ENCODE measurements at regions not wholly inside any gene's neighbourhood (a gene's known extent, or its start where the extent isn't known, plus 50 kb on each side); places are given as distances from the start of the nearest gene placed in this dataset.

GRCh38 chr1:2907051-2907450 is 105.6 kb upstream of the TTC34 start:
- no peak for TF ChIP-seq CTCF (IDR thresholded peaks at IDR 0.05; ENCODE audit: extremely low read depth, low read depth, low read length)
- Histone ChIP-seq H3K27me3 (ENCODE audit: insufficient read depth, low read length) (no peaks in the 10 kb centered on the region), H2AFZ (ENCODE audit: low read length) (no peak overlapping the region), H3K4me3 (ENCODE audit: insufficient read depth, low read length) (no peak overlapping the region), H3K9me3 (ENCODE audit: low read depth, low read length) (no peaks in the 10 kb centered on the region), H3K27ac (ENCODE audit: low read depth, low read length) (no peak overlapping the region), H3K36me3 (ENCODE audit: insufficient read depth, low read length) (no peaks in the 10 kb centered on the region), H3K4me2 (ENCODE audit: insufficient read depth, low read length) (no peak overlapping the region), H3K79me2 (ENCODE audit: insufficient read depth, low read length) (no peaks in the 10 kb centered on the region), H3K4me1 (ENCODE audit: insufficient read depth, low read length) (no peaks in the 10 kb centered on the region), H4K20me1 (ENCODE audit: insufficient read depth, low read length) (no peaks in the 10 kb centered on the region)
- no peak for DNase-seq (ENCODE audit: insufficient read length, low spot score, missing footprints)

- no peaks in the 10 kb centered on the region for H3K4me1 ChIP-seq (ENCODE audit: insufficient read depth, low read length)
- H3K79me2 ChIP-seq (ENCODE audit: insufficient read depth, low read length), result no peaks in the 10 kb centered on the region
- no peaks in the 10 kb centered on the region for H3K9me3 ChIP-seq (ENCODE audit: low read depth, low read length)
- H3K27ac ChIP-seq (ENCODE audit: low read depth, low read length), result no peak overlapping the region
- no peak overlapping the region for H3K4me3 ChIP-seq (ENCODE audit: insufficient read depth, low read length)
- no peak for DNase-seq (ENCODE audit: insufficient read length, low spot score, missing footprints)
- H2AFZ ChIP-seq (ENCODE audit: low read length), result no peak overlapping the region
- no peaks in the 10 kb centered on the region for H3K27me3 ChIP-seq (ENCODE audit: insufficient read depth, low read length)
- no peaks in the 10 kb centered on the region for H4K20me1 ChIP-seq (ENCODE audit: insufficient read depth, low read length)
- no peaks in the 10 kb centered on the region for H3K36me3 ChIP-seq (ENCODE audit: insufficient read depth, low read length)
- no peak for TF ChIP-seq CTCF (IDR thresholded peaks at IDR 0.05; ENCODE audit: extremely low read depth, low read depth, low read length)
- H3K4me2 ChIP-seq (ENCODE audit: insufficient read depth, low read length), result no peak overlapping the region
These were observed 106.6 kb upstream of the TTC34 start for GRCh38 chr1:2908081-2908480.

- no peak overlapping the region for H3K27ac ChIP-seq (ENCODE audit: low read depth, low read length)
- no peak for TF ChIP-seq CTCF (IDR thresholded peaks at IDR 0.05; ENCODE audit: extremely low read depth, low read depth, low read length)
These were observed 107.1 kb upstream of the TTC34 start for GRCh38 chr1:2908561-2908960.

GRCh38 chr1:2909797-2910196 is 108.3 kb upstream of the TTC34 start:
- no peaks in the 10 kb centered on the region for H3K9me3 ChIP-seq (ENCODE audit: low read depth, low read length)

More at GRCh38 chr1:2908561-2908960, 107.1 kb upstream of the TTC34 start:
- Histone ChIP-seq H3K36me3 (ENCODE audit: insufficient read depth, low read length) (no peaks in the 10 kb centered on the region), H3K4me1 (ENCODE audit: insufficient read depth, low read length) (no peaks in the 10 kb centered on the region), H3K4me2 (ENCODE audit: insufficient read depth, low read length) (no peak overlapping the region), H3K4me3 (ENCODE audit: insufficient read depth, low read length) (no peak overlapping the region), H4K20me1 (ENCODE audit: insufficient read depth, low read length) (no peaks in the 10 kb centered on the region), H3K9me3 (ENCODE audit: low read depth, low read length) (no peaks in the 10 kb centered on the region), H3K79me2 (ENCODE audit: insufficient read depth, low read length) (no peaks in the 10 kb centered on the region), H3K27me3 (ENCODE audit: insufficient read depth, low read length) (no peaks in the 10 kb centered on the region), H2AFZ (ENCODE audit: low read length) (no peak overlapping the region)
- no peak for DNase-seq (ENCODE audit: insufficient read length, low spot score, missing footprints)

More at GRCh38 chr1:2909797-2910196, 108.3 kb upstream of the TTC34 start:
- H3K4me2 ChIP-seq (ENCODE audit: insufficient read depth, low read length), result no peak overlapping the region
- no peaks in the 10 kb centered on the region for H4K20me1 ChIP-seq (ENCODE audit: insufficient read depth, low read length)
- H3K36me3 ChIP-seq (ENCODE audit: insufficient read depth, low read length), result no peaks in the 10 kb centered on the region
- H3K27ac ChIP-seq (ENCODE audit: low read depth, low read length), result no peak overlapping the region
- H3K27me3 ChIP-seq (ENCODE audit: insufficient read depth, low read length), result no peaks in the 10 kb centered on the region
- H3K79me2 ChIP-seq (ENCODE audit: insufficient read depth, low read length), result no peaks in the 10 kb centered on the region
- TF ChIP-seq CTCF (IDR thresholded peaks at IDR 0.05; ENCODE audit: extremely low read depth, low read depth, low read length), result no peak
- no peaks in the 10 kb centered on the region for H3K4me1 ChIP-seq (ENCODE audit: insufficient read depth, low read length)
- no peak overlapping the region for H3K4me3 ChIP-seq (ENCODE audit: insufficient read depth, low read length)
- H2AFZ ChIP-seq (ENCODE audit: low read length), result no peak overlapping the region
- DNase-seq (ENCODE audit: insufficient read length, low spot score, missing footprints), result no peak
